HFFc6 (cell line): ENCODE measurements at regions not wholly inside any gene's neighbourhood (a gene's known extent, or its start where the extent isn't known, plus 50 kb on each side); places are given as distances from the start of the nearest gene placed in this dataset.

ENCODE experiments used
- DNase-seq: peaks from one replicate; pipeline ENCODE4 v3.0.0-alpha.2; 2018
- H3K27ac Mint-ChIP-seq: 2 replicates; pipeline ENCODE4 v1.8.0; 2020; ENCODE audit warnings: mild to moderate bottlenecking, mixed read lengths
- H3K27me3 Mint-ChIP-seq: 2 replicates; pipeline ENCODE4 v1.8.0; 2021; ENCODE audit warnings: mild to moderate bottlenecking, moderate library complexity, mixed read lengths; ENCODE audit not compliant: insufficient read depth
- H3K36me3 Mint-ChIP-seq: 2 replicates; pipeline ENCODE4 v1.8.0; 2021; ENCODE audit warnings: low read depth, mixed read lengths
- H3K4me1 Mint-ChIP-seq: 2 replicates; pipeline ENCODE4 v1.8.0; 2020; ENCODE audit warnings: low read depth, mixed read lengths
- H3K4me3 Mint-ChIP-seq: 2 replicates; pipeline ENCODE4 v1.8.0; 2020; ENCODE audit warnings: mild to moderate bottlenecking, moderate library complexity, mixed read lengths
- H3K9me3 Mint-ChIP-seq: 2 replicates; pipeline ENCODE4 v1.8.0; 2020; ENCODE audit warnings: mild to moderate bottlenecking, mixed read lengths
- TF ChIP-seq, protein P1 (sequence below): fragments of 200-600 bp; sonication (generic); IDR thresholded peaks from 2 replicates; pipeline ENCODE4 v1.5.0; 2021; ENCODE audit warnings: antibody characterized with exemption, mild to moderate bottlenecking

DNA sequence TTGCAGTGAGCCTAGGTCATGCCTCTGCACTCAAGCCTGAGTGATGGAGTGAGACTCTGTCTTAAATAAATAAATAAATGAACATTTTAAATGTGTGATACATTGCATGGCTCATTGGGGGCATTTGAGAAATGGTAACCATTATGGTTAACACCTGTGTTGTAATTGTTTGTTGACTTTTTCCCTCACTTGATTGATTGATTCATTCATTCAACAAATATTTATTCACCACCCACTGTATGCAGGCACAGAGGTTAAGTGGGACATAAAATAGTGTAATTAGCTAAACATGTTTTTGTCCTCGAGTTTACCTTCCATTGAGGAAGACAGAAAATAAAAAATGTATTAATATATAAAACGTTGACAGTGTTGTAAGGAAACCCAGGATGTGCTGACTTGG, 127.1 kb upstream of the ANKRD28 start:
- H3K4me1 Mint-ChIP-seq = no peaks in the 10 kb centered on the region; the same call in 1 of the 2 replicates
- H3K27ac Mint-ChIP-seq = no peak overlapping the region
- H3K9me3 Mint-ChIP-seq = no peaks in the 10 kb centered on the region
- peaks cover 3% of the 10 kb centered on the region for H3K27me3 Mint-ChIP-seq
- no peak for DNase-seq
- H3K36me3 Mint-ChIP-seq = no peaks in the 10 kb centered on the region
- no peak overlapping the region for H3K4me3 Mint-ChIP-seq
- TF ChIP-seq, protein P1, sequence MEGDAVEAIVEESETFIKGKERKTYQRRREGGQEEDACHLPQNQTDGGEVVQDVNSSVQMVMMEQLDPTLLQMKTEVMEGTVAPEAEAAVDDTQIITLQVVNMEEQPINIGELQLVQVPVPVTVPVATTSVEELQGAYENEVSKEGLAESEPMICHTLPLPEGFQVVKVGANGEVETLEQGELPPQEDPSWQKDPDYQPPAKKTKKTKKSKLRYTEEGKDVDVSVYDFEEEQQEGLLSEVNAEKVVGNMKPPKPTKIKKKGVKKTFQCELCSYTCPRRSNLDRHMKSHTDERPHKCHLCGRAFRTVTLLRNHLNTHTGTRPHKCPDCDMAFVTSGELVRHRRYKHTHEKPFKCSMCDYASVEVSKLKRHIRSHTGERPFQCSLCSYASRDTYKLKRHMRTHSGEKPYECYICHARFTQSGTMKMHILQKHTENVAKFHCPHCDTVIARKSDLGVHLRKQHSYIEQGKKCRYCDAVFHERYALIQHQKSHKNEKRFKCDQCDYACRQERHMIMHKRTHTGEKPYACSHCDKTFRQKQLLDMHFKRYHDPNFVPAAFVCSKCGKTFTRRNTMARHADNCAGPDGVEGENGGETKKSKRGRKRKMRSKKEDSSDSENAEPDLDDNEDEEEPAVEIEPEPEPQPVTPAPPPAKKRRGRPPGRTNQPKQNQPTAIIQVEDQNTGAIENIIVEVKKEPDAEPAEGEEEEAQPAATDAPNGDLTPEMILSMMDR = no peak

DNA sequence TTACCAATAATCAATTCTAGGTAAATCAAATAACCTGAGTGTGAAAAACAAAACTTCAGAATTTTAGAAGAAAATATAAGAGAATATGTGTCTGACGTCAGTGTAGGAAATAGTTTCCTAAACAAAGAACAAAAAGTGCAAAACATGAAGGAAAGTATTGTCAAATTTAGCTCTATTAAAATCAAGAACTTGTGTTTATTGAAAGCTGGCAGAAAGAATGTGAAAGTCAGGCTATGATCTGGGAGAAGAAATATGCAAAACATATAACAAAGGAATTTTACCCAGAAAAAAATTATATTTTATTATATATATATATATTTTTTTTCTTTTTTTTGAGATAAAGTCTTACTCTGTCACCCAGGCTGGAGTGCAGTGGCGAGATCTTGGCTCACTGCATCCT, 129.1 kb upstream of the ANKRD28 start:
- Mint-ChIP-seq H3K36me3 (no peaks in the 10 kb centered on the region), H3K4me1 (no peaks in the 10 kb centered on the region; the same call in 1 of the 2 replicates), H3K27me3 (peaks cover 5% of the 10 kb centered on the region), H3K9me3 (no peaks in the 10 kb centered on the region), H3K4me3 (no peak overlapping the region), H3K27ac (no peak overlapping the region)
- DNase-seq = no peak
- TF ChIP-seq, protein P1 = no peak

DNA sequence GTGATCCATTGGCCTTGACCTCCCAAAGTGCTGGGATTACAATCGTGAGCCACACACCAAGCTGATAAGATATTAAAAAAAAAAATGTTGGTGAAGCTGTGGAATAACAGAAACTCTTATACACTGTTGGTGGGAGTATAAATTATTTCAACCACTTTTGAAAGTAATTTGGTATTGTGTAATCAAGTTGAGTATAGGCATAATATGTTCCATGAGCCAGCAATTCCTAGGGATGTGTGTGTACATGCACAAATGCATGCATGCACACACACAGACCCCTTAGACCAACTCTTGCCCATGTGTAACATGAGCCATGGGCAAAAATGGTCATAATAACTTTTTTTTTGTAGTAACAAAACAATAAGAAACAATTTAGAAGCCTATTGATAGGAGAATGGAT, 130.2 kb upstream of the ANKRD28 start:
- H3K27ac Mint-ChIP-seq = no peak overlapping the region
- DNase-seq = no peak
- H3K27me3 Mint-ChIP-seq = peaks cover 5% of the 10 kb centered on the region
- no peaks in the 10 kb centered on the region; the same call in 1 of the 2 replicates for H3K4me1 Mint-ChIP-seq
- TF ChIP-seq, protein P1 = no peak
- H3K36me3 Mint-ChIP-seq = no peaks in the 10 kb centered on the region
- no peak overlapping the region for H3K4me3 Mint-ChIP-seq
- H3K9me3 Mint-ChIP-seq = no peaks in the 10 kb centered on the region

DNA sequence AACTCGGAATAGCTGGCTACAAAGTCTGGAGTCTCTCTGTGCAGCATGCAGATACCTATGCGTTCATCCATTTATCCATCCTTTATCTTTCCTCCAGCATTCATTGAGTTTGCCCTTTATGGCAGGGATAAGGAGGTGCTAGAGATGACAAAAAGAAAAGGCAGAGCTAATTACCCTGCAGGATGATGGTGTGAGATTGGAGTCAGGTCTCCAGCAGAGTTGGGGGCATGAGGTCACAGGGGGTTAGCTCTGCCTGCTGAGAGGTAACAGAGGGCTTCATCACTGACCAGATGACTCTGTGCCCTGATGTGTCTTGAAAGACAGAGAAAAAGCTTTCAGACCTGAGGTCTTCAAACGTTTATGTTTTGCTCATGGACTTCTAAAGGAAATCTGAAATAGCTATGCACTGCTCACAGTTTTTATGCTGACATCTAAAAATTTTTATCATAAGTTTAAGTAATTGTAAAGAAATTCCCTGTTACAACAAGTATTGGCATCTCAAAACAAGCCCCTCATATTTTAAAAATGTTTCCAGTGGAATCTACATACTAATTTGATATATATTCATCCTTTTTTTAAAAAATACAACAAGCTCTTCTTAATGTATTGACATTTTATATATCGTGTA, 132.3 kb upstream of the ANKRD28 start:
- no peak overlapping the region for H3K4me3 Mint-ChIP-seq
- H3K36me3 Mint-ChIP-seq = no peaks in the 10 kb centered on the region
- no peaks in the 10 kb centered on the region for H3K9me3 Mint-ChIP-seq
- H3K4me1 Mint-ChIP-seq = peaks cover 13% of the 10 kb centered on the region; the same call in 1 of the 2 replicates
- TF ChIP-seq, protein P1 = no peak
- H3K27me3 Mint-ChIP-seq = peaks cover 5% of the 10 kb centered on the region
- H3K27ac Mint-ChIP-seq = no peak overlapping the region
- no peak for DNase-seq

DNA sequence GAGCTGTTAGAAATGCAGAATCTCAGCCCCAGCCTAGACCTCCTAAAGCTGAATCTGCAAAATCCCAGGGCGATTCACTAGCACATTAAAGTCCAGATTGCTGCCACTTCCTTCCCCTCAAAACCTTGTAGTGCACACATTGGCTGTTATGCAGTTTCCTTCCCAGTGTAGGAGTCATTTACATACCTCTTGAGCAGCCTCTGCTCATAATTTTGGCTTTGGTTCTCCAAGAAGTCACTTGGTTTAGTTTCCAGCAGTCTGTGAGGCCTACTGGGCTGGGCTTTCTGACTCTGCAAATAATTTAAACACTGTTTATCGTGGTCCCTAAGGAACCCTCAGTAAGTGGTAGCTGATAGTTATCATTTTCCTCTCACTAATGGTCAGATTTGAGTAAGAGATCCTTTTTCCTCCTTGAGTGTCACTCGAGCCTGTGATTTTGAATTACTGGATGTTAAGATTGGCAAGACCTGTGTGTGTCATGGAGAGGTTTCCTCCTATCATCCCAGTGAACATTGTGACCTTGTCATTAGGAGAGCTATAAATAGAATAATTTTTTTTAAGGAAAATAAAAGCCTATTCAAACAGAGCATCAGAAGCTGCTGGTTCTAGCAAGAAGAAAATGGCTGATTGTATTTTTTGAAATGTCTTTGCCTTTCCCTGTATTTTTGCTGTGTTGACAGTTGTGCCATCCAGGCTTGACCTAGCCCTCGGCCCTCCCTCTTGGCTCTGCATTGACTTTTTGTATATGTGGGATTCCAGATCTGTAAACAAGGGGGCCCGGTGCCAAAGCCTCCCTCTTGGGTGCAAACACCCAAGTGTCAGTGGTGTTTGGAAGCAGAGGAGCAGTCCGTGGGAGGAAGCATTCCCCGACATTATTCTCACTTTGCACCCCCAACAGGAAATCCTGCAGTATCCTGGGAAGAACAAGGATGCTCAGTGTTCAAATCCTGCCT, 134.8 kb upstream of the ANKRD28 start:
- Mint-ChIP-seq H3K27me3 (peaks cover 2% of the 10 kb centered on the region), H3K27ac (no peak overlapping the region), H3K4me3 (no peak overlapping the region), H3K4me1 (peaks cover 18% of the 10 kb centered on the region; the same call in 1 of the 2 replicates), H3K9me3 (no peaks in the 10 kb centered on the region), H3K36me3 (no peaks in the 10 kb centered on the region)
- TF ChIP-seq, protein P1 = no peak
- no peak for DNase-seq
